ENCODE measurements at regions not wholly inside any gene's neighbourhood (a gene's known extent, or its start where the extent isn't known, plus 50 kb on each side); places are given as distances from the start of the nearest gene placed in this dataset.
A peak's percentile ranks its signal among the peaks of the same experiment; 100 is the strongest.

DNA sequence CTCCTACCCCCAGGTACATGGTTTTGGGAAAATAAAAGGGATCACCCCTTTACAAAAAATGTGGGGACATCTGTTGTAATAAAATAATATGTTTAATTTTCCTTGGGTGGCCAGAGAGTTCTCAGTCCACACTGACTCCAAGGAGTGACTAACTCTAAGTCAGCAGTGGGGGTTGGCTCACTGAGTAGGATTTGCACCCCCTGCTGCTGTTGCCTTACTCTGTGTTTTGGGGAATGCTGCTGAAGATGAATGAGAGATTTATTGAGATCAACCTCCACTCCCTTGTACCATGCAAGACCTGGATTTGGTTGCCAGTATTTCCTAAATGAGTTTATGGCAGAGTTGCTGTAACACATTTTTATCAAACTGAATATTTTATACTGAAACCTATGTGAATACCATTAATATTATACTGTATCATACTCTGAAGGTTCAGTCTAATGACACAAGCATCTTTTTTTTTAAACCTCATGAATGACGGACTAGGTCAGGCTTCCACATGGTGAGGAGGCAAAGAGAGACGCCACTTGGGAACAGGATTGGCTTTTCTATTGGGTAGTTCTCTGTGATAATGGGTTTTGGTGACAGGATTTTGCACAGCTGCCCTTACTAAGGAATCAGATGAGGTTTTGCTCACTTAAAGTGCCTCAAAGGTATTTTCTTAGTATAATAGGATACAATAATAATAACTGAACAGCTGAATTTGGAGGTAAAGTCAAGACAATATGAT is 121.3 kb upstream of the OSMR start:
- peak; percentile 5 for DNase-seq (ENCODE audit: low read depth)
- TF ChIP-seq, protein P1, sequence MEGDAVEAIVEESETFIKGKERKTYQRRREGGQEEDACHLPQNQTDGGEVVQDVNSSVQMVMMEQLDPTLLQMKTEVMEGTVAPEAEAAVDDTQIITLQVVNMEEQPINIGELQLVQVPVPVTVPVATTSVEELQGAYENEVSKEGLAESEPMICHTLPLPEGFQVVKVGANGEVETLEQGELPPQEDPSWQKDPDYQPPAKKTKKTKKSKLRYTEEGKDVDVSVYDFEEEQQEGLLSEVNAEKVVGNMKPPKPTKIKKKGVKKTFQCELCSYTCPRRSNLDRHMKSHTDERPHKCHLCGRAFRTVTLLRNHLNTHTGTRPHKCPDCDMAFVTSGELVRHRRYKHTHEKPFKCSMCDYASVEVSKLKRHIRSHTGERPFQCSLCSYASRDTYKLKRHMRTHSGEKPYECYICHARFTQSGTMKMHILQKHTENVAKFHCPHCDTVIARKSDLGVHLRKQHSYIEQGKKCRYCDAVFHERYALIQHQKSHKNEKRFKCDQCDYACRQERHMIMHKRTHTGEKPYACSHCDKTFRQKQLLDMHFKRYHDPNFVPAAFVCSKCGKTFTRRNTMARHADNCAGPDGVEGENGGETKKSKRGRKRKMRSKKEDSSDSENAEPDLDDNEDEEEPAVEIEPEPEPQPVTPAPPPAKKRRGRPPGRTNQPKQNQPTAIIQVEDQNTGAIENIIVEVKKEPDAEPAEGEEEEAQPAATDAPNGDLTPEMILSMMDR (IDR thresholded peaks at IDR 0.05; ENCODE audit: insufficient read depth, low read depth, low read length, missing control alignments) = no peak
- no peak overlapping the region for H3K4me3 ChIP-seq (ENCODE audit: low read length)

DNA sequence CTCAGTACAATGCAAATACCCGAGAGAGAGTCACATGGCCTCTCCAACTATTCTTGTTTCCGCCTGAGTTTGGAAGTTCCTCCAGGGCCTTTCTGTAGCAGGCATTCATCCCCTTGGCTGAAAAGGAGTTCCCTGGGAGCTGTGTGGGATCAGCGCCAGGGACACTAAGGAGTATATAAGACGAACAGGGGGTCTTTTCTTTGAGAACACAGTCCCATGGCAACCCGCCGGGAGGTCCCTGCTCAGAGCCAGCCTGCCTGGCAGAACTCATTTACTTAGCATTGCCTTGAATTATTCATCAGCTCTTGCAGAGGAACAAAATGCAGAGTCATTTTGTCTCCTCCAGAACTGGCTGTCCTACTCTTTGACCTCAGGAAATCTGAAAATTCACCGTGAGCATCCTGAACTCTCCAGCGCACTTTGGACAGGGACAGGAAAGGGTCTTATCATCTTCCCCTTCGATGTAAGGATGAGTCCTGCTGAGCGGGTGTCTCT is 120.4 kb upstream of the OSMR start:
- H3K4me3 ChIP-seq (ENCODE audit: low read length) = no peak overlapping the region
- DNase-seq (ENCODE audit: low read depth) = no peak
- TF ChIP-seq, protein P1 (IDR thresholded peaks at IDR 0.05; ENCODE audit: insufficient read depth, low read depth, low read length, missing control alignments) = no peak

DNA sequence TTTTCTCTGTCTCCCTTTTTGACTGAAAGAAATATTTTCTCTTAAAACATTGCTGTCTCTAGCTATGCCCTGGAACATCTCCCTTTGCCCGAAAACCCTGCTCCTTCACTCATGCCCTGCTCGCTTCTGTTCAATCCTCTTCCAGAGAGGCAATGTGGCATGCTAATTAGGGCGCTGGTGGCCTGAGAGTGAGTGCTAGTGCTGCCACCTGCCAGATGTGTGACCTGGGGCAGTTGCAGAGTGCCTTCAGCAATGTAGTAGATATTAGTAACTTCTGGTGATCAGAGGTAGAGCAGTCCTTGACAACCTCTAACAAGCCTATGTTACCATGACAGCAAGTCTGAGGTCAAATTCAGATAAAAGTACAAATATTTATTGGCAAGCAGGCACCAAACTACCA is 119.5 kb upstream of the OSMR start:
- TF ChIP-seq, protein P1 (IDR thresholded peaks at IDR 0.05; ENCODE audit: insufficient read depth, low read depth, low read length, missing control alignments) = no peak
- no peak for DNase-seq (ENCODE audit: low read depth)
- H3K4me3 ChIP-seq (ENCODE audit: low read length) = no peak overlapping the region

DNA sequence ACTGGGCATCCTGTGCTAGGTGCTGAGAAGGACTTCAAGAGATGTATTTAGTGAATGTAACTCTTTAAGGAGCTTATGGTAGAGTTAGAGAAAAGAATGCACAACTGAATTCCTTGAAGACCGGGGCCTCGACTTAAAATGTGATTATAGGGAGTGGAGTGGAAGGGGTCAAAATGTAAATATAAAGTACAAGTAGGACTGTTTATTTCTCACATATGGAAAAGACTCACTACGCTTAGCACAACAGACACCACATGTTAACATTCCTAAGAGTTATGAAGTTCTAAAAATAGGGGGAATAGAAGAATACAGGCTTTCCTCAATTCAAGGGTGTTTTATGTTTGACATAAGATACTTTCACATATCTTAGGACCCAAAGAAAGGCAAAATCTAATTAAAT is 117.8 kb upstream of the OSMR start:
- DNase-seq (ENCODE audit: low read depth) = no peak
- H3K4me3 ChIP-seq (ENCODE audit: low read length) = no peak overlapping the region
- TF ChIP-seq, protein P1 (IDR thresholded peaks at IDR 0.05; ENCODE audit: insufficient read depth, low read depth, low read length, missing control alignments) = no peak

DNA sequence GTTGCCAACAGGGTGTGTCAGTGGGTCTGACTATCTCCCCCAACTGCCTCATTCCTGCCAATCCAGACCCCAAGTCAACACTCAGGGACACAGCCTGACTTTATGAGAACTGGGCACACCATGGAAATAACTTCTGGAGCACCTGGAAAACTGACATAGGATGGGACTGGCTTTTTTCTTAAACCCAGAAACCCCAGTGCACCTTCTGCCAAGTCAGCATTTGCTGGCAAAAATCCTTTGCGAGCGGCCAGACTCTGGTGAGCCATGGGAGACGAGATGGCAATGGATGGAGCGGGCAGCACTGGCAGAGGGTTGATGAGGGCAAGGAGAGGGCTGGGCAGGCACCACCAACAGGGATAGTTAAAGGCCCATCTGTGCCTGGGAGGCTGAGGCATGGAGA is 114.4 kb upstream of the OSMR start:
- TF ChIP-seq, protein P1 (IDR thresholded peaks at IDR 0.05; ENCODE audit: insufficient read depth, low read depth, low read length, missing control alignments) = no peak
- DNase-seq (ENCODE audit: low read depth) = no peak
- H3K4me3 ChIP-seq (ENCODE audit: low read length) = no peak overlapping the region

DNA sequence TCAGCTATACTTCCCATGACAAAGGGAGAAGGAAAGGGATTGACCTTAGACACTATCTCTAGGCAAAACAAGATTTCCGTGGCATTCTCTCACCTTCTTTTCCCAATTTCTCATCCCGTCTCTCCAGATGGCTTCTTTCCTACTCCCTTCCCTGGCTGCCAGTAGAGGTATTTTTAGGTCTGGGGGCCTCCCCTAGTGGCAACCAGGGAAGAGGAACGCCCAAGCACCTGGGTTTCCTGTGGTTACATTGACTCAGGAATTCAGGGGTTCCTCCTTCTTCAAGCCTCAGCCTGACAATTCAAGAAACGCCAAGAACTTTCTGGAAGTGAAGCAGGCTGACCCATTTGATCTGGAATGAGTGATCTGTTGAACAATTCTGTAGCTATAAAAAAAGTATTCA is 111.5 kb upstream of the OSMR start:
- no peak overlapping the region for H3K4me3 ChIP-seq (ENCODE audit: low read length)
- TF ChIP-seq, protein P1 (IDR thresholded peaks at IDR 0.05; ENCODE audit: insufficient read depth, low read depth, low read length, missing control alignments) = no peak
- DNase-seq (ENCODE audit: low read depth) = no peak

DNA sequence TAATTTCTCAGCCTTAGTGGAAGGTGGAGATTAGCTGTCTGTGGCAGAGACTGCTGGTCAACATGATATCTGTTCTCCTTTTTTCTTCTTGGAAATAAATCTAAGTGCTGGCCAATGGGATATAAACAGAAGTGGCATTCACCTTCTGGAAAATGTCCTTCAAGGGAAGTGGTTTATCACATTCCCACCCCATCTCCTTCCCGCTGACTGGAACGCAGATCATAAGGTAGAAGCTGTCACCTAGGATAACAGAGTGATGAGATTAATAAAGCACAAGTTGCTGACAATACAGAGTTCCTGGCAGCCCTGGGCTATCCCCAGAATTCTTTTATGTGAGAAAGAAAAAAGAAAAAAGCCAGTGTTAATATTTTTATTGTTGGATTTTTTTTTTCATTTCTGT is 109.7 kb upstream of the OSMR start:
- H3K4me3 ChIP-seq (ENCODE audit: low read length) = no peak overlapping the region
- no peak for DNase-seq (ENCODE audit: low read depth)
- TF ChIP-seq, protein P1 (IDR thresholded peaks at IDR 0.05; ENCODE audit: insufficient read depth, low read depth, low read length, missing control alignments) = no peak
